ENCODE measurements at regions not wholly inside any gene's neighbourhood (a gene's known extent, or its start where the extent isn't known, plus 50 kb on each side); places are given as distances from the start of the nearest gene placed in this dataset.

DNA sequence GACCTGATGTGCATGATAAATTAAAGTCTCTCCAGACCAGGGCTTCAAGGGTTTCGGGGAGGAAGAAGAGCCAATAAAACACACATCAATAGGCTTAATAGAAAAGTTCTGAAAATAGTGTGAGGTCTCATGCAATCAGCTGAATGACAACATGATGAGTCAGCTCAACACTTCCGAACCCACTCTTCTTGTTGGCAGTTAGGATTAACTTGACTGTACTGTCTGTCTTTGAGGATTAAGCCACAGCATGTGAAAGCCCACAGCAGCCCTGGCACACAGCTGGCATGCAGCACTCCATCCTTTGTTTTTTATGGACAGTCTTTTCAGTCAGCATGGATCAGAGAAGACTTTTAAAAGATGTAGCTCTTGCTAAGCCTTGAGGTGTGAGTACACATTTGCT lies 526.9 kb upstream of the VSTM2A start (continued):
- TF ChIP-seq CREM (IDR thresholded peaks at IDR 0.05; ENCODE audit: low read depth) (no peak), RFX5 (IDR thresholded peaks at IDR 0.05; ENCODE audit: low read depth, low read length) (no peak), FOS (IDR thresholded peaks at IDR 0.05; ENCODE audit: borderline replicate concordance, extremely low read depth, insufficient read length) (no peak), POLR2AphosphoS5 (IDR thresholded peaks at IDR 0.05; ENCODE audit: low read length) (no peak), NFIC (IDR thresholded peaks at IDR 0.05; ENCODE audit: low read depth, low read length) (no peak), EED (IDR thresholded peaks at IDR 0.05; ENCODE audit: low read depth) (no peak), MYB (IDR thresholded peaks at IDR 0.05; ENCODE audit: borderline replicate concordance, low read depth, low read length) (no peak), SPI1 (IDR thresholded peaks at IDR 0.05; ENCODE audit: borderline replicate concordance, insufficient read depth, low read depth, low read length) (no peak), BRCA1 (IDR thresholded peaks at IDR 0.05; ENCODE audit: low read depth, low read length) (no peak)
- TF ChIP-seq, protein P1, sequence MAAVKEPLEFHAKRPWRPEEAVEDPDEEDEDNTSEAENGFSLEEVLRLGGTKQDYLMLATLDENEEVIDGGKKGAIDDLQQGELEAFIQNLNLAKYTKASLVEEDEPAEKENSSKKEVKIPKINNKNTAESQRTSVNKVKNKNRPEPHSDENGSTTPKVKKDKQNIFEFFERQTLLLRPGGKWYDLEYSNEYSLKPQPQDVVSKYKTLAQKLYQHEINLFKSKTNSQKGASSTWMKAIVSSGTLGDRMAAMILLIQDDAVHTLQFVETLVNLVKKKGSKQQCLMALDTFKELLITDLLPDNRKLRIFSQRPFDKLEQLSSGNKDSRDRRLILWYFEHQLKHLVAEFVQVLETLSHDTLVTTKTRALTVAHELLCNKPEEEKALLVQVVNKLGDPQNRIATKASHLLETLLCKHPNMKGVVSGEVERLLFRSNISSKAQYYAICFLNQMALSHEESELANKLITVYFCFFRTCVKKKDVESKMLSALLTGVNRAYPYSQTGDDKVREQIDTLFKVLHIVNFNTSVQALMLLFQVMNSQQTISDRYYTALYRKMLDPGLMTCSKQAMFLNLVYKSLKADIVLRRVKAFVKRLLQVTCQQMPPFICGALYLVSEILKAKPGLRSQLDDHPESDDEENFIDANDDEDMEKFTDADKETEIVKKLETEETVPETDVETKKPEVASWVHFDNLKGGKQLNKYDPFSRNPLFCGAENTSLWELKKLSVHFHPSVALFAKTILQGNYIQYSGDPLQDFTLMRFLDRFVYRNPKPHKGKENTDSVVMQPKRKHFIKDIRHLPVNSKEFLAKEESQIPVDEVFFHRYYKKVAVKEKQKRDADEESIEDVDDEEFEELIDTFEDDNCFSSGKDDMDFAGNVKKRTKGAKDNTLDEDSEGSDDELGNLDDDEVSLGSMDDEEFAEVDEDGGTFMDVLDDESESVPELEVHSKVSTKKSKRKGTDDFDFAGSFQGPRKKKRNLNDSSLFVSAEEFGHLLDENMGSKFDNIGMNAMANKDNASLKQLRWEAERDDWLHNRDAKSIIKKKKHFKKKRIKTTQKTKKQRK (IDR thresholded peaks at IDR 0.05; ENCODE audit: low read depth, low read length): no peak

GRCh38 chr7:54037873-54038272 lies 504.3 kb upstream of the VSTM2A start:
- no peaks in the 10 kb centered on the region for H4K20me1 ChIP-seq (ENCODE audit: control insufficient read depth, insufficient read depth)
- 0% methylated on average over 1 of the region's 1 CpG for WGBS (ENCODE audit: insufficient coverage, insufficient replicate concordance, low lambda C conversion rate, missing lambda C conversion rate)
- H3K36me3 ChIP-seq (ENCODE audit: control insufficient read depth in 2 of 2, insufficient read depth in 2 of 2, low read length in 1 of 2): no peaks in the 10 kb centered on the region
- ChIA-PET CTCF (no interaction called here), POLR2A (no interaction called here), RAD21 (ENCODE audit: unreplicated experiment) (no interaction called here), SMC1A (ENCODE audit: uncharacterized antibody, unreplicated experiment) (no interaction called here)
- in situ Hi-C loops (cut with MboI): no loop called here
- no peak overlapping the region for H2AFZ ChIP-seq (ENCODE audit: control insufficient read depth, low read depth, low read length)
- FAIRE-seq: no peak
- no peaks in the 10 kb centered on the region for H3K79me2 ChIP-seq (ENCODE audit: control insufficient read depth, insufficient read depth, low read length)
- H3K9ac ChIP-seq (ENCODE audit: control insufficient read depth, insufficient read depth, low read length): no peak overlapping the region
- no peak for TF ChIP-seq MEF2B (IDR thresholded peaks at IDR 0.05; ENCODE audit: partially characterized antibody, poor library complexity, severe bottlenecking)
- TF ChIP-seq ZNF207 (IDR thresholded peaks at IDR 0.05; ENCODE audit: borderline replicate concordance): no peak
- no peak for TF ChIP-seq SREBF1 (IDR thresholded peaks at IDR 0.05; ENCODE audit: low read length)
- no peak for TF ChIP-seq BRCA1 (IDR thresholded peaks at IDR 0.05; ENCODE audit: low read depth, low read length)
- no peaks in the 10 kb centered on the region; the same call in 2 of the 3 replicates for H3K9me3 ChIP-seq (replicated peaks; ENCODE audit: control insufficient read depth, insufficient read depth, low read length)
- H3K4me3 ChIP-seq: no peak overlapping the region
- no TSS peak for BruUV-seq (replicated peaks)
- no peak overlapping the region for H3K4me2 ChIP-seq (ENCODE audit: control insufficient read depth, insufficient read depth)
- DNase-seq (ENCODE audit: low read depth, low spot score): no peak
- H3K4me1 ChIP-seq (ENCODE audit: control insufficient read depth, insufficient read depth, low read length): no peaks in the 10 kb centered on the region
- no peaks in the 10 kb centered on the region for H3K27me3 ChIP-seq (replicated peaks in 1 of 2; ENCODE audit: control insufficient read depth in 2 of 2, insufficient read depth in 2 of 2, low read length in 1 of 2)
- ATAC-seq: no peak
- no peak overlapping the region for H3K27ac ChIP-seq (ENCODE audit: control insufficient read depth, insufficient read depth)
- intact Hi-C loops (cut with micrococcal nuclease; ENCODE audit: unreplicated experiment): no loop called here

Data from GM12878 (cell line).